Immature natural killer cell (primary cell): ENCODE measurements at regions not wholly inside any gene's neighbourhood (a gene's known extent, or its start where the extent isn't known, plus 50 kb on each side); places are given as distances from the start of the nearest gene placed in this dataset.

Experiments used
- DNase-seq, 3 donors: peaks; one replicate each; pipeline ENCODE4 v3.0.0; 2022; ENCODE audit warnings: mixed read lengths in 1 of 3
- H3K27ac Mint-ChIP-seq, 6 donors: one replicate each; pipeline ENCODE4 v1.8.0; 2020; ENCODE audit warnings: mixed read lengths in 6 of 6, mild to moderate bottlenecking in 5 of 6, inconsistent platforms in 4 of 6, moderate library complexity in 3 of 6
- H3K27me3 Mint-ChIP-seq, 3 donors: one replicate each; pipeline ENCODE4 v1.8.0; 2020 to 2021; ENCODE audit warnings: low read depth in 3 of 3, mild to moderate bottlenecking in 3 of 3, mixed read lengths in 3 of 3, moderate library complexity in 3 of 3, inconsistent platforms in 1 of 3
- H3K36me3 Mint-ChIP-seq, 3 donors: one replicate each; pipeline ENCODE4 v1.8.0; 2020; ENCODE audit warnings: mixed read lengths in 3 of 3, inconsistent platforms in 2 of 3, mild to moderate bottlenecking in 2 of 3
- H3K4me1 Mint-ChIP-seq, 2 donors: one replicate each; pipeline ENCODE4 v1.8.0; 2020; ENCODE audit warnings: inconsistent platforms in 2 of 2, mild to moderate bottlenecking in 2 of 2, mixed read lengths in 2 of 2, moderate library complexity in 1 of 2
- H3K4me3 Mint-ChIP-seq, 5 donors: one replicate each; pipeline ENCODE4 v1.8.0; 2020; ENCODE audit warnings: mild to moderate bottlenecking in 5 of 5, mixed read lengths in 5 of 5, inconsistent platforms in 3 of 5, moderate library complexity in 3 of 5
- H3K9me3 Mint-ChIP-seq, 6 donors: one replicate each; pipeline ENCODE4 v1.8.0; 2020; ENCODE audit warnings: mild to moderate bottlenecking in 6 of 6, mixed read lengths in 6 of 6, inconsistent platforms in 4 of 6, moderate library complexity in 3 of 6

- H3K27ac Mint-ChIP-seq, result no peak overlapping the region
- H3K4me1 Mint-ChIP-seq, result no peaks in the 10 kb centered on the region
- H3K36me3 Mint-ChIP-seq, result no peaks in the 10 kb centered on the region
- no peaks in the 10 kb centered on the region for H3K9me3 Mint-ChIP-seq
- no peak for DNase-seq
- no peak overlapping the region for H3K4me3 Mint-ChIP-seq
- H3K27me3 Mint-ChIP-seq, result peaks cover under 1 to 6% (median 5%) of the 10 kb centered on the region in 3 donors
These were observed 51.2 kb upstream of the PCBD1 start for GRCh38 chr10:70939441-70940003.

GRCh38 chr10:70940834-70941568, 52.6 kb upstream of the PCBD1 start:
- H3K9me3 Mint-ChIP-seq, result no peaks in the 10 kb centered on the region
- no peaks in the 10 kb centered on the region for H3K36me3 Mint-ChIP-seq
- no peak overlapping the region for H3K27ac Mint-ChIP-seq
- H3K4me1 Mint-ChIP-seq, result no peaks in the 10 kb centered on the region
- H3K27me3 Mint-ChIP-seq, result peaks cover 4 to 6% (median 5%) of the 10 kb centered on the region in 3 donors
- no peak for DNase-seq
- H3K4me3 Mint-ChIP-seq, result no peak overlapping the region

- peaks cover 5 to 6% (median 6%) of the 10 kb centered on the region in 3 donors for H3K27me3 Mint-ChIP-seq
- no peak for DNase-seq
- H3K27ac Mint-ChIP-seq, result no peak overlapping the region
- H3K36me3 Mint-ChIP-seq, result no peaks in the 10 kb centered on the region
- H3K9me3 Mint-ChIP-seq, result no peaks in the 10 kb centered on the region
- H3K4me3 Mint-ChIP-seq, result no peak overlapping the region
- no peaks in the 10 kb centered on the region for H3K4me1 Mint-ChIP-seq
These were observed 53.8 kb upstream of the PCBD1 start for GRCh38 chr10:70942125-70942524.

GRCh38 chr10:70942725-70943124, 54.4 kb upstream of the PCBD1 start:
- no peak for DNase-seq
- Mint-ChIP-seq H3K27me3 (peaks cover 5 to 6% (median 6%) of the 10 kb centered on the region in 3 donors), H3K27ac (no peak overlapping the region), H3K9me3 (no peaks in the 10 kb centered on the region), H3K4me1 (no peaks in the 10 kb centered on the region), H3K4me3 (no peak overlapping the region), H3K36me3 (no peaks in the 10 kb centered on the region)

DNA sequence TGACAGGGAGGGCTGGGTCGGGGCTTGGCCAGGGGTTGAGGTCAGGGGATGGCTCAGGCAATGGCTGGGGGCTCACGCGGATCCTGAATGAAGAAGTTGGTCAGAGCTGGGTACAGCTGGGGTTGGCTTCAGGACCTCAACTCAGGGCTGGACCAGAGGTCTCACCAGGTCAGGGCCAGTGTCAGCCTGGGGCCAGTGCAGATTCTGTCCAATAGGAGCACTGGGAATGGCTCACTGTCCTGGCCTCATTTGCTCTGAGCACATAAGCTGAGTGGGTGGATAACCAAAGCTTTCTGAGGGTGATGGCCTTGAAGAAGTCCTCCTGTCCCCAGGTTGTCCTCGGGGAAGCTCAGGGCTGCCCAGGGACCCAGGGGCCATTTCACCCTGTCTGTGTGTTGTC, 54.9 kb upstream of the PCBD1 start:
- no peak for DNase-seq
- Mint-ChIP-seq H3K9me3 (no peaks in the 10 kb centered on the region), H3K4me3 (no peak overlapping the region), H3K27ac (no peak overlapping the region), H3K36me3 (no peaks in the 10 kb centered on the region), H3K4me1 (no peaks in the 10 kb centered on the region), H3K27me3 (peaks cover 5 to 6% (median 6%) of the 10 kb centered on the region in 3 donors)

DNA sequence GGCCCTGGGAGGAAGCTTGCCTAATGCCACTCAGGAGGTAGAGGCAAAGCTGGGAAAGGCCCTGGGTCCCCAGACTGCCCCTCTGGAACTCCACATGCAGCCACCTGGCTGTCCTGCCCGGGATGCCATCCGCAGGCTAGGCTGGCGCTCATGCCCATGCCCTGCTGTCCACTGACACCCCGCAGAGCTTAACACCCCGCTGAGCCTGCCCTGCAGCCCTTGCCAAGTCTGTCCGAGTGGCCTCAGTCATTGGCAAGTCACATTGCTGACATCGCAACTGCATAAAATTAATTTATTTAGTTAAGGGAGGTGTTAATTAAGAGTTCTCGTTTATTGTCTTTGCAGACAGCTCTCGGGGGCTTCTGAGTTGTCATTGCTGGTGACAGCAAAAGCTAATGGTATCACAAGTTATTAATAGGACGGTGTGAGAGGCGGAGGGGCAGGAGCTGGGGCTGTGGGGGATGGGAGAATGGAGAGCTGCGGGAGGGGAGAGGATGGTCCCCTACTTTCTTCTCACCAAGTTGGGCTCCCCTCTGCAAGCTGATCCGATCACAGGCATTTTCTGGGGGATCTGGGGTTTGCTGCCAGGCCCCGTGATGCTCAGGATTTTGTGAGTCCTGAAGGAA, 55.6 kb upstream of the PCBD1 start:
- H3K36me3 Mint-ChIP-seq, result no peaks in the 10 kb centered on the region
- DNase-seq, result no peak
- no peak overlapping the region for H3K27ac Mint-ChIP-seq
- no peak overlapping the region for H3K4me3 Mint-ChIP-seq
- no peaks in the 10 kb centered on the region for H3K4me1 Mint-ChIP-seq
- peaks cover 5 to 6% (median 6%) of the 10 kb centered on the region in 3 donors for H3K27me3 Mint-ChIP-seq
- no peaks in the 10 kb centered on the region for H3K9me3 Mint-ChIP-seq

DNA sequence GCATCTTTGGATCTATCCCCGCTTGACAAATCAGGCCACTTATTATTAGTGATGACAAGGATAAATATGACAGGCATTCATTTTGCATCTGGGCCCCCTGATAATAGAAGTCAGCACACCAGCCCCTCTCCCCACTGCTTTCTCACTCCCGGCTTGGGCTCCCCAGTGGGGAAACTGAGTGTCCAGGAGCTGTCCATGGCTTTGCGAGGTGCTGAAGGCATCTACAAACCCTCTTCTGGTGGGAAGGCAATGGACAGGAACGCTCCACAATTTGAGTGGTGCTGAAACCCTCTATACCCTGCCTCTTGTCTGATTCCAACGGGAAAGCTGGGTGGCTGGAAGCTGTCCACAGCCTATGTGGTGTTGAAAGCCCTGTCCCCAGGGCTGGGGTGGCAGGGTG, 61.7 kb upstream of the PCBD1 start:
- H3K4me1 Mint-ChIP-seq, result no peaks in the 10 kb centered on the region
- H3K27me3 Mint-ChIP-seq, result peaks cover 0 to 5% (median 2%) of the 10 kb centered on the region in 3 donors
- DNase-seq, result no peak
- no peaks in the 10 kb centered on the region for H3K36me3 Mint-ChIP-seq
- H3K4me3 Mint-ChIP-seq, result no peak overlapping the region
- H3K9me3 Mint-ChIP-seq, result no peaks in the 10 kb centered on the region
- H3K27ac Mint-ChIP-seq, result no peak overlapping the region

- peaks cover 0 to 5% (median 2%) of the 10 kb centered on the region in 3 donors for H3K27me3 Mint-ChIP-seq
- no peak overlapping the region for H3K4me3 Mint-ChIP-seq
- H3K27ac Mint-ChIP-seq, result no peak overlapping the region
- DNase-seq, result no peak
- H3K4me1 Mint-ChIP-seq, result no peaks in the 10 kb centered on the region
- no peaks in the 10 kb centered on the region for H3K9me3 Mint-ChIP-seq
- H3K36me3 Mint-ChIP-seq, result no peaks in the 10 kb centered on the region
These were observed 62.4 kb upstream of the PCBD1 start for GRCh38 chr10:70950801-70951200.

DNA sequence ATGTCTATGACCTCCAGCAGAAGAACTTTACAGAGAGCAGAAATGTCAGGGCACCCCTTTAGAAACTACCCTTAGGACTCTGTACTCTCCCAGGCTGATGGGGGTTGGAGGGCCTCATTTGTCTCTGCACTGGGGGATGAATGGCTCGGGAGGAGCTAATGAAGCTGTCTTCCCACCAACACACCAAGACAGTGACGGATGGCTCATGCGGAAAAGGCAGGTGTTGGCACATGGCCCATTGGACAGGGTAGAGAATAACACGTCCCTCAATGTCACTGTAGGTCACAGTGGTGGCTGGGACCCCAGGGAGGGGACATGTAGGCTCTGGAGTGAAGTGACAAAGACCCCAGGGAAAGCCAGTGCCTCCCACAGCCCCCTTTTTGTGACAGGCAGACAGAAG, 64.0 kb upstream of the PCBD1 start:
- Mint-ChIP-seq H3K27me3 (peaks cover 0 to 6% (median 2%) of the 10 kb centered on the region in 3 donors), H3K36me3 (no peaks in the 10 kb centered on the region), H3K4me3 (no peak overlapping the region), H3K9me3 (no peaks in the 10 kb centered on the region), H3K4me1 (no peaks in the 10 kb centered on the region), H3K27ac (no peak overlapping the region)
- no peak for DNase-seq

DNA sequence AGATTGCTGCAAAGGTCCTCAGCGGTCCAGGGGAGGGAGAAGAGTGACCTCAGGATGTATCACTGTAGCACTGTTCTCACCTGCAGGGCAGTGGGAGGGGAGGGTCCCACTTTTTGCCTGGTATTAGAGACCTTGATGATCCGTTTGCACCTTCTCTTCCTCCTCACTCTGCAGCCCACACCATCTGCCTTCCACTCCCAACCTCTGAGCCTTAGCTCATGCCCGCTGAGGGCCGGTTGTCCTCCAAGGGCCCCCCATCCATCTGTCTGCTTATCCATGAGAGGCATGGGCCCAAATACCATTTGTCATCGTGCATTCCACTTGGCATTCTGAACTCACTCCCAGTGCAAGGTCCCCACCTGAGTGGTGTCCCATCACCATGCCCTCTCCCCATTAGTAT, 64.6 kb upstream of the PCBD1 start:
- DNase-seq, result no peak
- no peaks in the 10 kb centered on the region for H3K36me3 Mint-ChIP-seq
- no peaks in the 10 kb centered on the region for H3K4me1 Mint-ChIP-seq
- H3K4me3 Mint-ChIP-seq, result no peak overlapping the region
- peaks cover 0 to 6% (median 2%) of the 10 kb centered on the region in 3 donors for H3K27me3 Mint-ChIP-seq
- H3K27ac Mint-ChIP-seq, result no peak overlapping the region
- no peaks in the 10 kb centered on the region for H3K9me3 Mint-ChIP-seq

- Mint-ChIP-seq H3K9me3 (no peaks in the 10 kb centered on the region), H3K4me3 (no peak overlapping the region), H3K4me1 (no peaks in the 10 kb centered on the region), H3K27ac (no peak overlapping the region), H3K27me3 (peaks cover 0 to 6% (median 2%) of the 10 kb centered on the region in 3 donors), H3K36me3 (no peaks in the 10 kb centered on the region)
- no peak for DNase-seq
These were observed 66.2 kb upstream of the PCBD1 start for GRCh38 chr10:70954381-70955176.

DNA sequence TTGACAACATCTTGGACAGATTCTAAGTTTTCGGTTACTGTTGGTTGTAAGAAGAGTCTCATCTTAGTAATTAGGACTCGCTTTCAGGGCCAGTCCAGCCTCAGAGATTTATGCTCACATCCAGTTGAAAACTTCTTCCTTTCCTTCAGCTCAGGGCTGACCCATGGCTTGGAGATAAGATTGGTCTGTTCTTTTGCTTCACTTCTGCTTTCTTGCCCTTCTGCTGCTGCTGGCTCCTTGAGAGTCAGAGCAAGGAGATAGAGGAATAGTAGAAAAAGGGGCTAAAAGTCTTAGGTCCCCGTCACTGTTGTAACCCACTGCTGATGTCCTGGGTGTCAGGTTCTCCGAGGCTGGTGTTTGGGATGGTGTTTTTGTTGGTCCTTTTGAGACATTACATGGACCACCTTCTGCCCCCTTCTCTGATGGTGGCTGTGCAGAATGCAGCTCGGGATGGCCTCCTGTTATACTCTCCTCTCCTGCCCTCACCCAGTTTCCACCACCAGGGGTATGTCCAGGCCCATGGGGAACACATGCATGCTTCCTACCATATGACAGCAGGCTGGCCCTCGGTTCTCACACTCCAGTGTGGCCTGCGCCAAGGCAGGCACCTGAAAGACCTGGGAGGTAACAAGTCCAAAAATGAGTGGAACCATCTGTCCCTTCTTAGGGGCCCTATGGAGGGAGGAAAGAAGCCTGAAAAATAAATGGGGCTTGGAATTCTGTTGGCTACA, 67.8 kb upstream of the PCBD1 start:
- H3K9me3 Mint-ChIP-seq, result no peaks in the 10 kb centered on the region
- H3K27me3 Mint-ChIP-seq, result peaks cover 0 to 6% (median 0%) of the 10 kb centered on the region in 3 donors
- no peak for DNase-seq
- H3K4me3 Mint-ChIP-seq, result no peak overlapping the region
- no peak overlapping the region for H3K27ac Mint-ChIP-seq
- H3K36me3 Mint-ChIP-seq, result no peaks in the 10 kb centered on the region
- no peaks in the 10 kb centered on the region for H3K4me1 Mint-ChIP-seq

DNA sequence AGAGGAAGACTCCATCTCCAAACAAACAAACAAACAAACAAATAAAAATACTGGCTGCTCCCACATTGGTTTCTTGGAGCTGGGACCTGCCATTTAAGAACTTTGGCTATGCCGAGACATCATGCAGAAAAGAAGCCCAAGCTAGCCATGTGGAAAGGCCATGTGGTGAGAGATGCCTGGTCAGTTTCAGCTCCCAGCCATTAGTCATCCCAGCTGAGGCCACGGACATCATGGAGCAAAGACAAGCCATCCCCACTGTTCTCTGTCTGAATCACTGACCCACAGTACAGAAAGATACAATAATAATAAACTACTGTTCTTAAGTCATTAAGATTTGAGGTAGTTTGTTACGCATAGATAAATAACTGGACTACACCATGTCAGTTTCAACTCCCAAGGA, 70.0 kb upstream of the PCBD1 start:
- Mint-ChIP-seq H3K36me3 (no peaks in the 10 kb centered on the region), H3K9me3 (no peaks in the 10 kb centered on the region), H3K27me3 (peaks cover 0 to 6% (median 0%) of the 10 kb centered on the region in 3 donors), H3K27ac (no peak overlapping the region), H3K4me1 (no peaks in the 10 kb centered on the region), H3K4me3 (no peak overlapping the region)
- no peak for DNase-seq
